HCT116 (cell line): ENCODE measurements at regions not wholly inside any gene's neighbourhood (a gene's known extent, or its start where the extent isn't known, plus 50 kb on each side); places are given as distances from the start of the nearest gene placed in this dataset.

Source experiments
- ATAC-seq: fragments of 200-7000 bp; cut with Tn5 transposase; 2 replicates; pipeline ENCODE4 v1.9.1; 2020; ENCODE audit warnings: mild to moderate bottlenecking, moderate library complexity
- BruUV-seq: library from RNA; stranded (reverse); fragments of 400-500 nt; replicated peaks from 2 replicates; lab custom pipeline; 2021; lab: Mats Ljungman, UMichigan
- CTCF ChIA-PET: fragments of 300-600 bp; sonication (Branson Sonifier 250); formaldehyde crosslinking; loops from one replicate; lab custom pipeline; 2021; ENCODE audit warnings: antibody characterized with exemption; lab: Charles Lee
- POLR2A ChIA-PET: fragments of 300-600, 350-600 bp; sonication (Branson Sonifier 250); formaldehyde crosslinking; loops from one replicate; lab custom pipeline; 2021; ENCODE audit warnings: antibody characterized with exemption; lab: Charles Lee
- RAD21 ChIA-PET, 2 experiments: fragments of 300-600 bp; sonication (Branson Sonifier 250); formaldehyde crosslinking; loops; one replicate each; lab custom pipeline; 2023; ENCODE audit warnings: low total read pairs in 2 of 2; ENCODE audit not compliant: uncharacterized antibody in 2 of 2, unreplicated experiment in 2 of 2, low non-redundant PET in 1 of 2; lab: Charles Lee
- DNase-seq: peaks from one replicate; pipeline ENCODE4 v3.0.0-alpha.2; 2010; ENCODE audit warnings: low read depth, low spot score
- H2AFZ ChIP-seq: fragments of 200-600 bp; shearing (Covaris generic), sonication (generic); 2 replicates; pipeline ENCODE4 v1.6.1; 2017; ENCODE audit warnings: low read depth, mixed run types, mixed read lengths, antibody characterized with exemption, low read length; ENCODE audit not compliant: poor library complexity, severe bottlenecking
- H3K27ac ChIP-seq: 2 replicates; pipeline ENCODE4 v1.5.1; 2012; ENCODE audit warnings: low read depth, low read length
- H3K27me3 ChIP-seq: fragments of 200-600 bp; sonication (generic); 2 replicates; pipeline ENCODE4 v1.6.1; 2016; ENCODE audit warnings: mixed run types, low read length, mixed read lengths; ENCODE audit not compliant: insufficient read depth
- H3K36me3 ChIP-seq, 2 experiments: fragments of 200-500 bp in 1 of 2; fragments of 200-600 bp in 1 of 2; sonication (Bioruptor generic) in 1 of 2; sonication (generic) in 1 of 2; 2 replicates each; pipeline versions ENCODE4 v1.5.1 to v1.6.1; 2014 to 2016; ENCODE audit warnings: low read length in 2 of 2, inconsistent platforms in 1 of 2, mixed read lengths in 1 of 2, mixed run types in 1 of 2; ENCODE audit not compliant: insufficient read depth in 2 of 2, control insufficient read depth in 1 of 2
- H3K4me1 ChIP-seq, 2 experiments: fragments of 200-600 bp in 1 of 2; sonication (generic) in 1 of 2; 2 replicates each; pipeline versions ENCODE4 v1.5.1 to v1.6.1; 2012 to 2017; ENCODE audit warnings: low read length in 2 of 2, inconsistent platforms in 1 of 2, mild to moderate bottlenecking in 1 of 2, mixed read lengths in 1 of 2, mixed run types in 1 of 2, moderate library complexity in 1 of 2; ENCODE audit not compliant: insufficient read depth in 2 of 2, control insufficient read depth in 1 of 2
- H3K4me2 ChIP-seq: fragments of 200-600 bp; sonication (generic); 2 replicates; pipeline ENCODE4 v1.6.1; 2017; ENCODE audit warnings: mixed run types, low read length, mixed read lengths
- H3K4me3 ChIP-seq, 2 experiments: fragments of 200-600 bp in 1 of 2; sonication (generic) in 1 of 2; replicated peaks in 1 of 2; 2 replicates each; pipeline ENCODE4 v1.5.1; 2011 to 2016; ENCODE audit warnings: low read length in 2 of 2, control low read depth in 1 of 2, low read depth in 1 of 2, mild to moderate bottlenecking in 1 of 2, mixed read lengths in 1 of 2, mixed run types in 1 of 2
- H3K79me2 ChIP-seq: fragments of 200-600 bp; sonication (generic); 2 replicates; pipeline ENCODE4 v1.6.1; 2017; ENCODE audit warnings: mild to moderate bottlenecking, mixed run types, low read length, moderate library complexity, mixed read lengths; ENCODE audit not compliant: insufficient read depth
- H3K9ac ChIP-seq: fragments of 200-600 bp; sonication (generic); 2 replicates; pipeline ENCODE4 v1.6.1; 2016; ENCODE audit warnings: low read length, mixed read lengths
- H3K9me2 ChIP-seq: fragments of 200-600 bp; sonication (generic), shearing (Covaris generic); 2 replicates; pipeline ENCODE4 v1.6.1; 2017; ENCODE audit warnings: mixed run types, mild to moderate bottlenecking, moderate library complexity; ENCODE audit not compliant: insufficient read depth
- H3K9me3 ChIP-seq, 2 experiments: fragments of 200-500 bp in 1 of 2; fragments of 200-600 bp in 1 of 2; sonication (Bioruptor generic) in 1 of 2; sonication (generic) in 1 of 2; 2 replicates each; pipeline ENCODE4 v1.6.1; 2014 to 2017; ENCODE audit warnings: low read length in 2 of 2, mixed read lengths in 2 of 2, inconsistent platforms in 1 of 2, low read depth in 1 of 2, mild to moderate bottlenecking in 1 of 2, mixed run types in 1 of 2, moderate library complexity in 1 of 2; ENCODE audit not compliant: control insufficient read depth in 1 of 2, insufficient read depth in 1 of 2
- H4K20me1 ChIP-seq: fragments of 200-600 bp; sonication (generic), shearing (Covaris generic); 2 replicates; pipeline ENCODE4 v1.6.1; 2017; ENCODE audit warnings: mixed run types, mild to moderate bottlenecking, moderate library complexity; ENCODE audit not compliant: insufficient read depth
- CEBPB ChIP-seq: IDR thresholded peaks from 2 replicates; pipeline ENCODE4 v1.6.1; 2012; ENCODE audit warnings: low read depth
- POLR2A ChIP-seq: IDR thresholded peaks from 2 replicates; pipeline ENCODE4 v1.7.0; 2011; ENCODE audit warnings: borderline replicate concordance; ENCODE audit not compliant: insufficient read depth, insufficient read length; ENCODE audit errors: extremely low read depth
- RAD21 ChIP-seq: IDR thresholded peaks from 2 replicates; pipeline ENCODE4 v1.6.1; 2012; ENCODE audit warnings: low read depth, mild to moderate bottlenecking
- ZFX ChIP-seq: fragments of 450-650 bp; IDR thresholded peaks from 2 replicates; pipeline ENCODE4 v1.6.1; 2017
- ZNF274 ChIP-seq: fragments of 200-500 bp; sonication (Bioruptor generic); IDR thresholded peaks from 2 replicates; pipeline ENCODE4 v1.6.1; 2014; ENCODE audit warnings: mild to moderate bottlenecking, low read depth, low read length, inconsistent platforms
- intact Hi-C: fragments of 100-400 bp; cut with micrococcal nuclease; formaldehyde crosslinking; loops from 2 replicates; pipeline ENCODE4 v1.10.0; 2022
- TF ChIP-seq, protein P1 (sequence below): IDR thresholded peaks from 2 replicates; pipeline ENCODE4 v1.6.1; 2011; ENCODE audit warnings: mild to moderate bottlenecking, low read length, moderate library complexity; ENCODE audit not compliant: insufficient replicate concordance; ENCODE audit errors: extremely low read depth
- TF ChIP-seq, protein P2 (sequence below), 3 experiments: fragments of 200-600 bp in 1 of 3; sonication (generic) in 1 of 3; IDR thresholded peaks in 2 of 3; conservative IDR thresholded peaks in 1 of 3; 2 replicates each; pipeline ENCODE4 v1.5.1; 2012 to 2017; ENCODE audit warnings: low read depth in 2 of 3, low read length in 2 of 3, antibody characterized with exemption in 1 of 3, borderline replicate concordance in 1 of 3, control low read depth in 1 of 3, mild to moderate bottlenecking in 1 of 3, mixed read lengths in 1 of 3, mixed run types in 1 of 3, moderate library complexity in 1 of 3; ENCODE audit not compliant: insufficient read depth in 1 of 3
- TF ChIP-seq, protein P3 (sequence below): IDR thresholded peaks from 2 replicates; pipeline ENCODE4 v1.6.1; 2012
- TF ChIP-seq, protein P4 (sequence below): IDR thresholded peaks from 2 replicates; pipeline ENCODE4 v1.6.1; 2012; ENCODE audit warnings: low read depth

DNA sequence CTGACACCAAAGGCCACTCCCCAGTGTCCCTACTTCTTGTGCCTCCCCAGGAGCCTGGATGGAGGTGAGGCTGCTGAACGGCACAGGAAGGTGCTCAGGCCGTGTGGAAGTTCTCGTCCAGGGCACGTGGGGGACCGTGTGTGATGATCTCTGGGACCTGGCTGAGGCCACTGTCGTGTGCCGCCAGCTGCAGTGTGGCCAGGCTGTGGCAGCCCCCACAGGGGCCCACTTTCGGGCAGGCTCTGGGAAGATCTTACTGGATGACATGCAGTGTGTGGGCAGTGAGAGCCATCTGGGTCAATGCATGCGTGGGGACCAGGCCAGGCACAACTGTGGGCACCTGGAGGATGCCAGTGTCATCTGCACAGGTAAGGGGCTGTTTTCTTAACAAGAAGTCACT is 57.0 kb upstream of the C10orf120 start:
- no peak overlapping the region for H2AFZ ChIP-seq
- no peak overlapping the region for H3K9ac ChIP-seq
- H3K9me2 ChIP-seq: no peaks in the 10 kb centered on the region
- intact Hi-C loops: no loop called here
- no peaks in the 10 kb centered on the region for H3K4me1 ChIP-seq
- TF ChIP-seq CEBPB (no peak), ZFX (no peak), POLR2A (no peak), RAD21 (no peak), ZNF274 (no peak)
- TF ChIP-seq, protein P1, sequence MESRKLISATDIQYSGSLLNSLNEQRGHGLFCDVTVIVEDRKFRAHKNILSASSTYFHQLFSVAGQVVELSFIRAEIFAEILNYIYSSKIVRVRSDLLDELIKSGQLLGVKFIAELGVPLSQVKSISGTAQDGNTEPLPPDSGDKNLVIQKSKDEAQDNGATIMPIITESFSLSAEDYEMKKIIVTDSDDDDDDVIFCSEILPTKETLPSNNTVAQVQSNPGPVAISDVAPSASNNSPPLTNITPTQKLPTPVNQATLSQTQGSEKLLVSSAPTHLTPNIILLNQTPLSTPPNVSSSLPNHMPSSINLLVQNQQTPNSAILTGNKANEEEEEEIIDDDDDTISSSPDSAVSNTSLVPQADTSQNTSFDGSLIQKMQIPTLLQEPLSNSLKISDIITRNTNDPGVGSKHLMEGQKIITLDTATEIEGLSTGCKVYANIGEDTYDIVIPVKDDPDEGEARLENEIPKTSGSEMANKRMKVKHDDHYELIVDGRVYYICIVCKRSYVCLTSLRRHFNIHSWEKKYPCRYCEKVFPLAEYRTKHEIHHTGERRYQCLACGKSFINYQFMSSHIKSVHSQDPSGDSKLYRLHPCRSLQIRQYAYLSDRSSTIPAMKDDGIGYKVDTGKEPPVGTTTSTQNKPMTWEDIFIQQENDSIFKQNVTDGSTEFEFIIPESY: no peak
- TF ChIP-seq, protein P2, sequence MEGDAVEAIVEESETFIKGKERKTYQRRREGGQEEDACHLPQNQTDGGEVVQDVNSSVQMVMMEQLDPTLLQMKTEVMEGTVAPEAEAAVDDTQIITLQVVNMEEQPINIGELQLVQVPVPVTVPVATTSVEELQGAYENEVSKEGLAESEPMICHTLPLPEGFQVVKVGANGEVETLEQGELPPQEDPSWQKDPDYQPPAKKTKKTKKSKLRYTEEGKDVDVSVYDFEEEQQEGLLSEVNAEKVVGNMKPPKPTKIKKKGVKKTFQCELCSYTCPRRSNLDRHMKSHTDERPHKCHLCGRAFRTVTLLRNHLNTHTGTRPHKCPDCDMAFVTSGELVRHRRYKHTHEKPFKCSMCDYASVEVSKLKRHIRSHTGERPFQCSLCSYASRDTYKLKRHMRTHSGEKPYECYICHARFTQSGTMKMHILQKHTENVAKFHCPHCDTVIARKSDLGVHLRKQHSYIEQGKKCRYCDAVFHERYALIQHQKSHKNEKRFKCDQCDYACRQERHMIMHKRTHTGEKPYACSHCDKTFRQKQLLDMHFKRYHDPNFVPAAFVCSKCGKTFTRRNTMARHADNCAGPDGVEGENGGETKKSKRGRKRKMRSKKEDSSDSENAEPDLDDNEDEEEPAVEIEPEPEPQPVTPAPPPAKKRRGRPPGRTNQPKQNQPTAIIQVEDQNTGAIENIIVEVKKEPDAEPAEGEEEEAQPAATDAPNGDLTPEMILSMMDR (IDR thresholded peaks at IDR 0.05 in 2 of 3, conservative IDR thresholded peaks at IDR 0.05 in 1 of 3; ENCODE audit: borderline replicate concordance in 1 of 3, insufficient read depth in 1 of 3, low read depth in 2 of 3, low read length in 2 of 3): no peak
- TF ChIP-seq, protein P3, sequence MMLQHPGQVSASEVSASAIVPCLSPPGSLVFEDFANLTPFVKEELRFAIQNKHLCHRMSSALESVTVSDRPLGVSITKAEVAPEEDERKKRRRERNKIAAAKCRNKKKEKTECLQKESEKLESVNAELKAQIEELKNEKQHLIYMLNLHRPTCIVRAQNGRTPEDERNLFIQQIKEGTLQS: no peak
- TF ChIP-seq, protein P4, sequence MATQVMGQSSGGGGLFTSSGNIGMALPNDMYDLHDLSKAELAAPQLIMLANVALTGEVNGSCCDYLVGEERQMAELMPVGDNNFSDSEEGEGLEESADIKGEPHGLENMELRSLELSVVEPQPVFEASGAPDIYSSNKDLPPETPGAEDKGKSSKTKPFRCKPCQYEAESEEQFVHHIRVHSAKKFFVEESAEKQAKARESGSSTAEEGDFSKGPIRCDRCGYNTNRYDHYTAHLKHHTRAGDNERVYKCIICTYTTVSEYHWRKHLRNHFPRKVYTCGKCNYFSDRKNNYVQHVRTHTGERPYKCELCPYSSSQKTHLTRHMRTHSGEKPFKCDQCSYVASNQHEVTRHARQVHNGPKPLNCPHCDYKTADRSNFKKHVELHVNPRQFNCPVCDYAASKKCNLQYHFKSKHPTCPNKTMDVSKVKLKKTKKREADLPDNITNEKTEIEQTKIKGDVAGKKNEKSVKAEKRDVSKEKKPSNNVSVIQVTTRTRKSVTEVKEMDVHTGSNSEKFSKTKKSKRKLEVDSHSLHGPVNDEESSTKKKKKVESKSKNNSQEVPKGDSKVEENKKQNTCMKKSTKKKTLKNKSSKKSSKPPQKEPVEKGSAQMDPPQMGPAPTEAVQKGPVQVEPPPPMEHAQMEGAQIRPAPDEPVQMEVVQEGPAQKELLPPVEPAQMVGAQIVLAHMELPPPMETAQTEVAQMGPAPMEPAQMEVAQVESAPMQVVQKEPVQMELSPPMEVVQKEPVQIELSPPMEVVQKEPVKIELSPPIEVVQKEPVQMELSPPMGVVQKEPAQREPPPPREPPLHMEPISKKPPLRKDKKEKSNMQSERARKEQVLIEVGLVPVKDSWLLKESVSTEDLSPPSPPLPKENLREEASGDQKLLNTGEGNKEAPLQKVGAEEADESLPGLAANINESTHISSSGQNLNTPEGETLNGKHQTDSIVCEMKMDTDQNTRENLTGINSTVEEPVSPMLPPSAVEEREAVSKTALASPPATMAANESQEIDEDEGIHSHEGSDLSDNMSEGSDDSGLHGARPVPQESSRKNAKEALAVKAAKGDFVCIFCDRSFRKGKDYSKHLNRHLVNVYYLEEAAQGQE: no peak
- TF ChIP-seq, all 23 proteins: peak for 0
- Histone ChIP-seq H3K36me3 (no peaks in the 10 kb centered on the region), H3K27ac (no peak overlapping the region), H3K9me3 (peaks cover 5 to 12% of the 10 kb centered on the region in 2 experiments; a peak in 3 of 4 replicates), H3K4me3 (no peak overlapping the region), H4K20me1 (no peaks in the 10 kb centered on the region), H3K27me3 (peaks cover 26% of the 10 kb centered on the region), H3K79me2 (no peaks in the 10 kb centered on the region), H3K4me2 (no peak overlapping the region)
- CTCF ChIA-PET: no interaction called here
- RAD21 ChIA-PET: no interaction called here
- no TSS peak for BruUV-seq
- POLR2A ChIA-PET: no interaction called here
- ATAC-seq (no peak), DNase-seq (no peak)
